Nephron (organoid): ENCODE measurements at regions not wholly inside any gene's neighbourhood (a gene's known extent, or its start where the extent isn't known, plus 50 kb on each side); places are given as distances from the start of the nearest gene placed in this dataset.

Experiments
- H3K27ac Mint-ChIP-seq, 3 experiments: 2 replicates each; pipeline ENCODE4 v1.8.0; 2020; ENCODE audit warnings: mixed read lengths in 3 of 3, mild to moderate bottlenecking in 2 of 3, moderate library complexity in 1 of 3
- H3K27me3 Mint-ChIP-seq: 2 replicates; pipeline ENCODE4 v1.8.0; 2021; ENCODE audit warnings: low read depth, mild to moderate bottlenecking, moderate library complexity, mixed read lengths
- H3K36me3 Mint-ChIP-seq: 2 replicates; pipeline ENCODE4 v1.8.0; 2020; ENCODE audit warnings: low read depth, mixed read lengths
- H3K4me1 Mint-ChIP-seq: 2 replicates; pipeline ENCODE4 v1.8.0; 2020; ENCODE audit warnings: mixed read lengths
- H3K4me3 Mint-ChIP-seq, 3 experiments: 2 replicates each; pipeline ENCODE4 v1.8.0; 2020; ENCODE audit warnings: mild to moderate bottlenecking in 3 of 3, mixed read lengths in 3 of 3, moderate library complexity in 2 of 3
- H3K9me3 Mint-ChIP-seq: 2 replicates; pipeline ENCODE4 v1.8.0; 2020; ENCODE audit warnings: mixed read lengths
- CTCF ChIP-seq, 3 experiments: fragments of 200-600 bp; sonication (generic); IDR thresholded peaks; one replicate each; pipeline ENCODE4 v1.5.0; 2021; ENCODE audit warnings: antibody characterized with exemption in 3 of 3; ENCODE audit not compliant: unreplicated experiment in 3 of 3

DNA sequence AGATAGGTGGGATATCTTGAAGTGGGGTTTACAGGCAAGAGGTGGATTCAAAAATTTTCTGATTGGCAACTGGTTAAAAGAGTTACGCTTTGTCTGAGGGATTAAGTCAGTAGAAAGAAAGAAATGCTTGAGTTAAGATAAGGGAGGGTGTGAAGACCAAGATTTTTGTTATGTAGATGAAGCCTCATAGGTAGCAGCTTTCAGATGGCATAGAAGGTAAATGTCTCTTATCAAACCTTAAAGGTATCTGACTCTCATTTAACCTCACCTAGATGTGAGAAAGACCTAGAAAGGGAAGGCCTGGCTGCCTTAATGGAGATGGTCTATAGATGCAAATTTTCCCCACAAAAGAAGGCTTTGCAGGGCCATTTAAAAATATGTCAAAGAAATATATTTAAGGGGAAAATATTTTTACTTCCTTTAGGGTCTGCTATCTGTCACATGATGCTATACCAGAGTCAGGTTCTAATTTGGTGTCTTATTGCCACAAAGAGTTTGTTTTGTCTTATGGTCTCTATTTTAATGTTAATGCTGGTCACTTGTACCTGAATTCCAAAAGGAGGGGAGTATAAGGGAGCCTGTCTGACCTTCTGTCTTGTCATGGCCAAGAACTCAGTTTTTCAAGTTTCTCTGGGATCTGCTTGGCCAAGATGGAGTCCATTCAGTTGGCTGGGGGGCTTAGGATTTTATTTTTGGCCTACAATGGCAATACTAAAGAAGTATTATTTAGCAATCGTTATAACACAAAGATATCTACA is 699.1 kb upstream of the AMOT start:
- Mint-ChIP-seq H3K36me3 (no peaks in the 10 kb centered on the region), H3K4me3 (no peak overlapping the region), H3K9me3 (no peaks in the 10 kb centered on the region)

GRCh38 chrX:113529426-113530013 is 688.9 kb upstream of the AMOT start:
- Mint-ChIP-seq H3K36me3 (no peaks in the 10 kb centered on the region), H3K4me3 (no peak overlapping the region), H3K9me3 (no peaks in the 10 kb centered on the region), H3K4me1 (no peaks in the 10 kb centered on the region), H3K27me3 (no peaks in the 10 kb centered on the region), H3K27ac (no peak overlapping the region)
- TF ChIP-seq CTCF (IDR thresholded peaks at IDR 0.05; ENCODE audit: unreplicated experiment in 3 of 3) = no peak

More for the DNA sequence above, 699.1 kb upstream of the AMOT start:
- Mint-ChIP-seq H3K4me1 (no peaks in the 10 kb centered on the region), H3K27me3 (no peaks in the 10 kb centered on the region), H3K27ac (no peak overlapping the region)
- TF ChIP-seq CTCF (IDR thresholded peaks at IDR 0.05; ENCODE audit: unreplicated experiment in 3 of 3) = no peak

DNA sequence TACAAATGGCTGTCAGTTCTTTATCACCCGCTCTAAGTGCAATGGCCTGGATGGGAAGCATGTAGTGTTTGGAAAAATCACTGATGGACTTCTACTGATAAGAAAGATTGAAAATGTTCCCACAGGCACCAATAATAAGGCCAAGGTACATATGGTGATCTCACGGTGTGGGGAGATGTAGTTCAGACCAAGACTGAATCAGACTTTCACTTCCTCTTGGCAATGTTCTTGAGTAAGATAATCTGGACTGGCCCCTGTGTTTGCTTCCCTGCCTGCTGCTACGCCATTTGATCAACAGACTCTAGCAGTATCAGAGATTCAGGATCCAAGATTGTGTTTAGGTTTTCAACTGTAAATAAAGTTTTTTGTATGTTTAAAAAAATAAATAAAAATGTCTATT is 682.2 kb upstream of the AMOT start:
- no peak overlapping the region for H3K4me3 Mint-ChIP-seq
- no peaks in the 10 kb centered on the region for H3K9me3 Mint-ChIP-seq
- H3K27me3 Mint-ChIP-seq = no peaks in the 10 kb centered on the region
- no peaks in the 10 kb centered on the region for H3K36me3 Mint-ChIP-seq
- H3K4me1 Mint-ChIP-seq = no peaks in the 10 kb centered on the region
- H3K27ac Mint-ChIP-seq = no peak overlapping the region
- TF ChIP-seq CTCF (IDR thresholded peaks at IDR 0.05; ENCODE audit: unreplicated experiment in 3 of 3) = no peak

DNA sequence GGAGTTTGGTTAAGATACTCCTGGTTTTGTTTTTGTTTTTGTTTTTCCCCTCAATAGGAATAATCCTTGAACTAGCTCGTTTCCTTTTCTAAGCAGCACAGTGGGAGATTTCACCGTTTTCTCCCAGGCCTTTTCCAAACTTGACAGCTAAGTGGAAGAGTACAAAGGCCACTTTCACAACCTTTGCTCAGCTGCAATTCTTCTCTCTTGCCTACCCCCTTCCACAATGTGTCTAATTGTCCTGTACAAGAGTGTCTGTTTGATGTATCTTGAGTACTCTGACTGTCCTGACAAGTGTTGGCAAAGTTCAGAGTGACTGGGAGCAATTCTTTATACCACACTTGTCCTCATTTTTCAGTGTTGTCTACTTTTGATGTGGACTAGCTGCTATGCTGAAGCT is 674.3 kb upstream of the AMOT start:
- Mint-ChIP-seq H3K4me3 (no peak overlapping the region), H3K9me3 (no peaks in the 10 kb centered on the region), H3K4me1 (no peaks in the 10 kb centered on the region), H3K27ac (no peak overlapping the region), H3K27me3 (no peaks in the 10 kb centered on the region), H3K36me3 (no peaks in the 10 kb centered on the region)
- no peak for TF ChIP-seq CTCF (IDR thresholded peaks at IDR 0.05; ENCODE audit: unreplicated experiment in 3 of 3)

- Mint-ChIP-seq H3K27ac (no peak overlapping the region), H3K4me3 (no peak overlapping the region), H3K9me3 (no peaks in the 10 kb centered on the region), H3K27me3 (no peaks in the 10 kb centered on the region), H3K4me1 (no peaks in the 10 kb centered on the region), H3K36me3 (no peaks in the 10 kb centered on the region)
- no peak for TF ChIP-seq CTCF (IDR thresholded peaks at IDR 0.05; ENCODE audit: unreplicated experiment in 3 of 3)
Measured at GRCh38 chrX:113512700-113513395, 672.2 kb upstream of the AMOT start.
